Stimulated activated naive B cell treated with anti-CD40 and anti-IgM and Interleukin-4, amounts not matched to agents 10 μg/mL and 1 μg/mL and 100 μg/mL, for 72 hours (primary cell): ENCODE measurements at regions not wholly inside any gene's neighbourhood (a gene's known extent, or its start where the extent isn't known, plus 50 kb on each side); places are given as distances from the start of the nearest gene placed in this dataset.

Experiments
- ATAC-seq, 2 donors: fragments of 150-1000 bp; cut with Tn5 transposase; replicated peaks; 2 replicates each; pipeline ENCODE4 v1.10.0; 2021; ENCODE audit warnings: moderate library complexity in 1 of 2
- DNase-seq: peaks from one replicate; pipeline ENCODE4 v3.0.0; 2021
- H3K27ac Mint-ChIP-seq: one replicate; pipeline ENCODE4 v1.8.0; 2022; ENCODE audit warnings: mild to moderate bottlenecking, mixed read lengths
- H3K27me3 Mint-ChIP-seq, 2 donors: one replicate each; pipeline ENCODE4 v1.8.0; 2022; ENCODE audit warnings: mixed read lengths in 2 of 2
- H3K36me3 Mint-ChIP-seq, 2 donors: one replicate each; pipeline ENCODE4 v1.8.0; 2022; ENCODE audit warnings: mixed read lengths in 2 of 2, mild to moderate bottlenecking in 1 of 2
- H3K4me1 Mint-ChIP-seq, 2 donors: one replicate each; pipeline ENCODE4 v1.8.0; 2022; ENCODE audit warnings: mixed read lengths in 2 of 2, mild to moderate bottlenecking in 1 of 2
- H3K4me3 Mint-ChIP-seq, 2 donors: one replicate each; pipeline ENCODE4 v1.8.0; 2022; ENCODE audit warnings: mild to moderate bottlenecking in 2 of 2, mixed read lengths in 2 of 2, moderate library complexity in 1 of 2
- H3K9me3 Mint-ChIP-seq, 2 donors: one replicate each; pipeline ENCODE4 v1.8.0; 2022; ENCODE audit warnings: mixed read lengths in 2 of 2, mild to moderate bottlenecking in 1 of 2

- ATAC-seq (no peak), DNase-seq (no peak)
- Mint-ChIP-seq H3K27me3 (peaks cover 15 to 18% of the 10 kb centered on the region in 2 donors), H3K4me1 (no peaks in the 10 kb centered on the region), H3K27ac (peak overlapping the region; percentile 48), H3K36me3 (no peaks in the 10 kb centered on the region), H3K4me3 (no peak overlapping the region), H3K9me3 (no peaks in the 10 kb centered on the region)
Observed at GRCh38 chr6:170018936-170019817, 267.8 kb downstream of the ERMARD start.

- Mint-ChIP-seq H3K27ac (no peak overlapping the region), H3K4me3 (no peak overlapping the region)
Observed at GRCh38 chr6:170018422-170018935, 267.1 kb downstream of the ERMARD start.

GRCh38 chr6:170017603-170018320 lies 266.3 kb downstream of the ERMARD start:
- ATAC-seq: no peak

More at GRCh38 chr6:170018422-170018935, 267.1 kb downstream of the ERMARD start:
- DNase-seq (no peak), ATAC-seq (no peak)
- Mint-ChIP-seq H3K9me3 (no peaks in the 10 kb centered on the region), H3K4me1 (no peaks in the 10 kb centered on the region), H3K36me3 (no peaks in the 10 kb centered on the region), H3K27me3 (peaks cover 15 to 18% of the 10 kb centered on the region in 2 donors)

GRCh38 chr6:170013815-170014214 lies 262.4 kb downstream of the ERMARD start:
- no peaks in the 10 kb centered on the region for H3K36me3 Mint-ChIP-seq
- peaks cover 30% of the 10 kb centered on the region in 2 donors for H3K27me3 Mint-ChIP-seq
- H3K27ac Mint-ChIP-seq: no peak overlapping the region
- no peak for DNase-seq
- no peaks in the 10 kb centered on the region for H3K9me3 Mint-ChIP-seq
- no peak for ATAC-seq
- no peaks in the 10 kb centered on the region for H3K4me1 Mint-ChIP-seq
- no peak overlapping the region for H3K4me3 Mint-ChIP-seq

More at GRCh38 chr6:170017603-170018320, 266.3 kb downstream of the ERMARD start:
- Mint-ChIP-seq H3K4me3 (no peak overlapping the region), H3K36me3 (no peaks in the 10 kb centered on the region), H3K9me3 (no peaks in the 10 kb centered on the region), H3K4me1 (no peaks in the 10 kb centered on the region), H3K27me3 (peaks cover 15 to 18% of the 10 kb centered on the region in 2 donors), H3K27ac (no peak overlapping the region)
- no peak for DNase-seq

GRCh38 chr6:170012037-170012330 lies 260.6 kb downstream of the ERMARD start:
- Mint-ChIP-seq H3K9me3 (no peaks in the 10 kb centered on the region), H3K4me3 (no peak overlapping the region), H3K27ac (no peak overlapping the region), H3K27me3 (peaks cover 25 to 32% of the 10 kb centered on the region in 2 donors), H3K36me3 (no peaks in the 10 kb centered on the region), H3K4me1 (no peaks in the 10 kb centered on the region)
- DNase-seq (no peak), ATAC-seq (no peak)

GRCh38 chr6:170011204-170012036 lies 260.0 kb downstream of the ERMARD start:
- DNase-seq (no peak), ATAC-seq (no peak)
- Mint-ChIP-seq H3K9me3 (no peaks in the 10 kb centered on the region), H3K27ac (no peak overlapping the region), H3K27me3 (peaks cover 25 to 32% of the 10 kb centered on the region in 2 donors), H3K4me3 (no peak overlapping the region), H3K36me3 (no peaks in the 10 kb centered on the region), H3K4me1 (no peaks in the 10 kb centered on the region)

GRCh38 chr6:170010665-170011203 lies 259.3 kb downstream of the ERMARD start:
- Mint-ChIP-seq H3K27me3 (peaks cover 25 to 32% of the 10 kb centered on the region in 2 donors), H3K4me1 (peaks cover under 1 to 3% of the 10 kb centered on the region in 2 donors), H3K9me3 (no peaks in the 10 kb centered on the region), H3K36me3 (peaks cover 0 to under 1% of the 10 kb centered on the region in 2 donors), H3K4me3 (no peak overlapping the region), H3K27ac (no peak overlapping the region)
- DNase-seq: no peak
- no peak for ATAC-seq

- ATAC-seq: no peak
- no peak for DNase-seq
- Mint-ChIP-seq H3K36me3 (peaks cover 6 to 8% of the 10 kb centered on the region in 2 donors), H3K27ac (no peak overlapping the region), H3K27me3 (peaks cover 22 to 32% of the 10 kb centered on the region in 2 donors), H3K4me3 (no peak overlapping the region), H3K9me3 (peaks cover 9 to 12% of the 10 kb centered on the region in 2 donors), H3K4me1 (peaks cover 7 to 9% of the 10 kb centered on the region in 2 donors)
Observed at GRCh38 chr6:170008294-170008785, 256.9 kb downstream of the ERMARD start.

GRCh38 chr6:170007468-170008293 lies 256.3 kb downstream of the ERMARD start:
- no peak overlapping the region for H3K4me3 Mint-ChIP-seq
- peaks cover 7 to 9% of the 10 kb centered on the region in 2 donors for H3K4me1 Mint-ChIP-seq
- peaks cover 22 to 32% of the 10 kb centered on the region in 2 donors for H3K27me3 Mint-ChIP-seq
- peaks cover 12% of the 10 kb centered on the region in 2 donors for H3K9me3 Mint-ChIP-seq
- H3K27ac Mint-ChIP-seq: no peak overlapping the region
- H3K36me3 Mint-ChIP-seq: peaks cover 6 to 8% of the 10 kb centered on the region in 2 donors
- ATAC-seq (no peak), DNase-seq (no peak)

GRCh38 chr6:170006900-170007467 lies 255.6 kb downstream of the ERMARD start:
- H3K36me3 Mint-ChIP-seq: peaks cover 12 to 13% of the 10 kb centered on the region in 2 donors
- no peak overlapping the region for H3K27ac Mint-ChIP-seq
- no peak for ATAC-seq
- H3K4me3 Mint-ChIP-seq: no peak overlapping the region
- peaks cover 15 to 29% of the 10 kb centered on the region in 2 donors for H3K27me3 Mint-ChIP-seq
- DNase-seq: no peak
- peaks cover 7 to 9% of the 10 kb centered on the region in 2 donors for H3K4me1 Mint-ChIP-seq
- H3K9me3 Mint-ChIP-seq: peaks cover 12 to 18% of the 10 kb centered on the region in 2 donors

- H3K27ac Mint-ChIP-seq: no peak overlapping the region
Observed at GRCh38 chr6:170006071-170006899, 254.9 kb downstream of the ERMARD start.

GRCh38 chr6:170005665-170006064 lies 254.2 kb downstream of the ERMARD start:
- Mint-ChIP-seq H3K4me3 (no peak overlapping the region), H3K27me3 (peaks cover 3 to 15% of the 10 kb centered on the region in 2 donors), H3K36me3 (peaks cover 12 to 17% of the 10 kb centered on the region in 2 donors), H3K9me3 (peaks cover 12 to 23% of the 10 kb centered on the region in 2 donors), H3K27ac (no peak overlapping the region), H3K4me1 (peaks cover 7 to 9% of the 10 kb centered on the region in 2 donors)
- peak; percentile 52 to 55 for ATAC-seq
- no peak for DNase-seq

More at GRCh38 chr6:170006071-170006899, 254.9 kb downstream of the ERMARD start:
- ATAC-seq (peak; percentile 10 to 16), DNase-seq (no peak)
- H3K4me3 Mint-ChIP-seq: no peak overlapping the region
- H3K27me3 Mint-ChIP-seq: peaks cover 8 to 22% of the 10 kb centered on the region in 2 donors
- H3K4me1 Mint-ChIP-seq: peaks cover 7 to 9% of the 10 kb centered on the region in 2 donors
- H3K9me3 Mint-ChIP-seq: peaks cover 12 to 20% of the 10 kb centered on the region in 2 donors
- H3K36me3 Mint-ChIP-seq: peaks cover 12 to 13% of the 10 kb centered on the region in 2 donors
